ENCODE measurements at regions not wholly inside any gene's neighbourhood (a gene's known extent, or its start where the extent isn't known, plus 50 kb on each side); places are given as distances from the start of the nearest gene placed in this dataset.

DNA sequence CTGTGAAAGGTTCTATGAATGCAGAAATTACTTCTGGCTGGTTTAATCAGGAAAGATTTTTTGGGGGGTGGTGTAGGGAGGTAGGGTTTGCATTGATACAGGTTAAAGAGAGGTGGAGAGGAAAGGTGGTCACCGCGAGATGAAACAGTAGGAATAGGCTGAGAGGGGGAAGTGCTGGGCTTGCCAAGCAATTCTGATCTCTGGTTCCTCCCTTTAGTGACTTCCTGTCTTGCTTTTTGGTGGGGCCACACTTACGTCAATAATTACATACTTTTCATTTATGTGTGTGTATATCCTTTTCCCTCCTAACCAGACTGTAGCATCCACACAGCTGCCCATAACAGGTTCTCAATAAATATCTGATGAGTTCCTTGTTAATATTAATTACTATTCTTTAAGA, 120.0 kb downstream of the CTNND1 start:
- TF ChIP-seq, protein P1, sequence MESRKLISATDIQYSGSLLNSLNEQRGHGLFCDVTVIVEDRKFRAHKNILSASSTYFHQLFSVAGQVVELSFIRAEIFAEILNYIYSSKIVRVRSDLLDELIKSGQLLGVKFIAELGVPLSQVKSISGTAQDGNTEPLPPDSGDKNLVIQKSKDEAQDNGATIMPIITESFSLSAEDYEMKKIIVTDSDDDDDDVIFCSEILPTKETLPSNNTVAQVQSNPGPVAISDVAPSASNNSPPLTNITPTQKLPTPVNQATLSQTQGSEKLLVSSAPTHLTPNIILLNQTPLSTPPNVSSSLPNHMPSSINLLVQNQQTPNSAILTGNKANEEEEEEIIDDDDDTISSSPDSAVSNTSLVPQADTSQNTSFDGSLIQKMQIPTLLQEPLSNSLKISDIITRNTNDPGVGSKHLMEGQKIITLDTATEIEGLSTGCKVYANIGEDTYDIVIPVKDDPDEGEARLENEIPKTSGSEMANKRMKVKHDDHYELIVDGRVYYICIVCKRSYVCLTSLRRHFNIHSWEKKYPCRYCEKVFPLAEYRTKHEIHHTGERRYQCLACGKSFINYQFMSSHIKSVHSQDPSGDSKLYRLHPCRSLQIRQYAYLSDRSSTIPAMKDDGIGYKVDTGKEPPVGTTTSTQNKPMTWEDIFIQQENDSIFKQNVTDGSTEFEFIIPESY (IDR thresholded peaks at IDR 0.05): no peak
- TF ChIP-seq HNF4G (IDR thresholded peaks at IDR 0.05) (no peak), JUND (IDR thresholded peaks at IDR 0.05) (no peak), FOXA1 (IDR thresholded peaks at IDR 0.05) (no peak), HNF4A (conservative IDR thresholded peaks at IDR 0.05) (no peak), FOXA2 (IDR thresholded peaks at IDR 0.05) (no peak), GABPA (IDR thresholded peaks at IDR 0.05 in 1 of 2, conservative IDR thresholded peaks at IDR 0.05 in 1 of 2) (no peak), YY1 (IDR thresholded peaks at IDR 0.05) (no peak), NR2F2 (IDR thresholded peaks at IDR 0.05) (no peak), TAF1 (conservative IDR thresholded peaks at IDR 0.05) (no peak)
- TF ChIP-seq, protein P2, sequence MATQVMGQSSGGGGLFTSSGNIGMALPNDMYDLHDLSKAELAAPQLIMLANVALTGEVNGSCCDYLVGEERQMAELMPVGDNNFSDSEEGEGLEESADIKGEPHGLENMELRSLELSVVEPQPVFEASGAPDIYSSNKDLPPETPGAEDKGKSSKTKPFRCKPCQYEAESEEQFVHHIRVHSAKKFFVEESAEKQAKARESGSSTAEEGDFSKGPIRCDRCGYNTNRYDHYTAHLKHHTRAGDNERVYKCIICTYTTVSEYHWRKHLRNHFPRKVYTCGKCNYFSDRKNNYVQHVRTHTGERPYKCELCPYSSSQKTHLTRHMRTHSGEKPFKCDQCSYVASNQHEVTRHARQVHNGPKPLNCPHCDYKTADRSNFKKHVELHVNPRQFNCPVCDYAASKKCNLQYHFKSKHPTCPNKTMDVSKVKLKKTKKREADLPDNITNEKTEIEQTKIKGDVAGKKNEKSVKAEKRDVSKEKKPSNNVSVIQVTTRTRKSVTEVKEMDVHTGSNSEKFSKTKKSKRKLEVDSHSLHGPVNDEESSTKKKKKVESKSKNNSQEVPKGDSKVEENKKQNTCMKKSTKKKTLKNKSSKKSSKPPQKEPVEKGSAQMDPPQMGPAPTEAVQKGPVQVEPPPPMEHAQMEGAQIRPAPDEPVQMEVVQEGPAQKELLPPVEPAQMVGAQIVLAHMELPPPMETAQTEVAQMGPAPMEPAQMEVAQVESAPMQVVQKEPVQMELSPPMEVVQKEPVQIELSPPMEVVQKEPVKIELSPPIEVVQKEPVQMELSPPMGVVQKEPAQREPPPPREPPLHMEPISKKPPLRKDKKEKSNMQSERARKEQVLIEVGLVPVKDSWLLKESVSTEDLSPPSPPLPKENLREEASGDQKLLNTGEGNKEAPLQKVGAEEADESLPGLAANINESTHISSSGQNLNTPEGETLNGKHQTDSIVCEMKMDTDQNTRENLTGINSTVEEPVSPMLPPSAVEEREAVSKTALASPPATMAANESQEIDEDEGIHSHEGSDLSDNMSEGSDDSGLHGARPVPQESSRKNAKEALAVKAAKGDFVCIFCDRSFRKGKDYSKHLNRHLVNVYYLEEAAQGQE (IDR thresholded peaks at IDR 0.05): no peak
- TF ChIP-seq, protein P3, sequence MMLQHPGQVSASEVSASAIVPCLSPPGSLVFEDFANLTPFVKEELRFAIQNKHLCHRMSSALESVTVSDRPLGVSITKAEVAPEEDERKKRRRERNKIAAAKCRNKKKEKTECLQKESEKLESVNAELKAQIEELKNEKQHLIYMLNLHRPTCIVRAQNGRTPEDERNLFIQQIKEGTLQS (IDR thresholded peaks at IDR 0.05): no peak
- TF ChIP-seq, protein P4, sequence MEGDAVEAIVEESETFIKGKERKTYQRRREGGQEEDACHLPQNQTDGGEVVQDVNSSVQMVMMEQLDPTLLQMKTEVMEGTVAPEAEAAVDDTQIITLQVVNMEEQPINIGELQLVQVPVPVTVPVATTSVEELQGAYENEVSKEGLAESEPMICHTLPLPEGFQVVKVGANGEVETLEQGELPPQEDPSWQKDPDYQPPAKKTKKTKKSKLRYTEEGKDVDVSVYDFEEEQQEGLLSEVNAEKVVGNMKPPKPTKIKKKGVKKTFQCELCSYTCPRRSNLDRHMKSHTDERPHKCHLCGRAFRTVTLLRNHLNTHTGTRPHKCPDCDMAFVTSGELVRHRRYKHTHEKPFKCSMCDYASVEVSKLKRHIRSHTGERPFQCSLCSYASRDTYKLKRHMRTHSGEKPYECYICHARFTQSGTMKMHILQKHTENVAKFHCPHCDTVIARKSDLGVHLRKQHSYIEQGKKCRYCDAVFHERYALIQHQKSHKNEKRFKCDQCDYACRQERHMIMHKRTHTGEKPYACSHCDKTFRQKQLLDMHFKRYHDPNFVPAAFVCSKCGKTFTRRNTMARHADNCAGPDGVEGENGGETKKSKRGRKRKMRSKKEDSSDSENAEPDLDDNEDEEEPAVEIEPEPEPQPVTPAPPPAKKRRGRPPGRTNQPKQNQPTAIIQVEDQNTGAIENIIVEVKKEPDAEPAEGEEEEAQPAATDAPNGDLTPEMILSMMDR (IDR thresholded peaks at IDR 0.05; ENCODE audit: low read depth, low read length, missing input control): no peak
- TF ChIP-seq, protein P5, sequence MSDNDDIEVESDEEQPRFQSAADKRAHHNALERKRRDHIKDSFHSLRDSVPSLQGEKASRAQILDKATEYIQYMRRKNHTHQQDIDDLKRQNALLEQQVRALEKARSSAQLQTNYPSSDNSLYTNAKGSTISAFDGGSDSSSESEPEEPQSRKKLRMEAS (IDR thresholded peaks at IDR 0.05): no peak
- Histone ChIP-seq H3K9ac (ENCODE audit: low read depth in 1 of 2, low read length in 2 of 2) (no peak overlapping the region), H3K4me1 (ENCODE audit: control insufficient read depth in 4 of 4, insufficient read depth in 4 of 4, low read length in 3 of 4) (no peaks in the 10 kb centered on the region), H3K4me3 (ENCODE audit: low read depth in 1 of 3, low read length in 3 of 3) (no peak overlapping the region), H3K9me3 (ENCODE audit: control insufficient read depth in 4 of 4, low read length in 3 of 4) (no peaks in the 10 kb centered on the region), H3K27me3 (ENCODE audit: control insufficient read depth in 4 of 4, insufficient read depth in 4 of 4, low read length in 3 of 4) (peaks cover 0 to 4% (median 0%) of the 10 kb centered on the region in 4 donors), H3K36me3 (ENCODE audit: control insufficient read depth in 4 of 4, insufficient read depth in 3 of 4, low read depth in 1 of 4, low read length in 3 of 4) (no peaks in the 10 kb centered on the region), H3K27ac (ENCODE audit: low read depth in 1 of 2, low read length in 2 of 2) (no peak overlapping the region)
- DNase-seq (ENCODE audit: low spot score): no peak
- WGBS: 68% methylated on average over 3 of the region's 3 CpGs

DNA sequence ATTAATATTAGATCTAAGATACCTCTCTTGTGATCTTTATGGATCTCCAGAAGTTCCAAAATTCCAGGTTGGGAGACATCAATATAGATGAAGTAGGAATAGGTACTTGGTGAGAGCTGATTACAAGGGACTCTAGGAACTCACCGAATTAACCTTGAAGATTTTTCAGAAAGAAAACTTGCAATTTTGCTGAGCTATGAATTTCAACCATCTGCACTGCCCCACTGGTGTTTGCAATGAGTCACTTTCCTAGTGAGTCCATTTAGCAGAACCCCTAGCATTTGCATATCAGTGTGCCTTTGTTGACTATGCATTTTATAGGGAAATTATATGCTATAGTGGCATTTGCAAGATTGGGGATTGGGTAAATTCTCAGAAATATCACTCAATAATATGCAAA, 122.0 kb downstream of the CTNND1 start:
- H3K4me3 ChIP-seq (ENCODE audit: low read depth in 1 of 3, low read length in 3 of 3): no peak overlapping the region
- H3K9me3 ChIP-seq (ENCODE audit: control insufficient read depth in 4 of 4, low read length in 3 of 4): no peaks in the 10 kb centered on the region
- H3K9ac ChIP-seq (ENCODE audit: low read depth in 1 of 2, low read length in 2 of 2): no peak overlapping the region
- TF ChIP-seq, protein P4 (IDR thresholded peaks at IDR 0.05; ENCODE audit: low read depth, low read length, missing input control): no peak
- no peak for TF ChIP-seq TAF1 (conservative IDR thresholded peaks at IDR 0.05)
- no peak for TF ChIP-seq NR2F2 (IDR thresholded peaks at IDR 0.05)
- no peaks in the 10 kb centered on the region for H3K36me3 ChIP-seq (ENCODE audit: control insufficient read depth in 4 of 4, insufficient read depth in 3 of 4, low read depth in 1 of 4, low read length in 3 of 4)
- no peaks in the 10 kb centered on the region for H3K4me1 ChIP-seq (ENCODE audit: control insufficient read depth in 4 of 4, insufficient read depth in 4 of 4, low read length in 3 of 4)
- peaks cover 0 to 4% (median 0%) of the 10 kb centered on the region in 4 donors for H3K27me3 ChIP-seq (ENCODE audit: control insufficient read depth in 4 of 4, insufficient read depth in 4 of 4, low read length in 3 of 4)
- no peak overlapping the region for H3K27ac ChIP-seq (ENCODE audit: low read depth in 1 of 2, low read length in 2 of 2)
- 85% methylated on average over 1 of the region's 1 CpG for WGBS
- DNase-seq (ENCODE audit: low spot score): no peak

Measured in liver (tissue), 8 donors.